ENCODE measurements at regions not wholly inside any gene's neighbourhood (a gene's known extent, or its start where the extent isn't known, plus 50 kb on each side); places are given as distances from the start of the nearest gene placed in this dataset.

GRCh38 chr6:148263010-148263409, 79.6 kb upstream of the SASH1 start:
- no peaks in the 10 kb centered on the region for H3K36me3 ChIP-seq
- H3K27me3 ChIP-seq = no peaks in the 10 kb centered on the region
- no peaks in the 10 kb centered on the region for H3K4me1 ChIP-seq
- no peak overlapping the region for H3K4me3 ChIP-seq
- no peak for TF ChIP-seq POLR2A (IDR thresholded peaks at IDR 0.05)
- peak in 1 of 3 donors; percentile 30 for TF ChIP-seq POLR2AphosphoS5 (IDR thresholded peaks at IDR 0.05)
- no peak for TF ChIP-seq CTCF (IDR thresholded peaks at IDR 0.05)
- intact Hi-C loops (cut with DNase I; ENCODE audit: low total_unique reads) = no loop called here
- H3K9me3 ChIP-seq = no peaks in the 10 kb centered on the region
- peak overlapping the region; percentile 71 to 85 for H3K27ac ChIP-seq
- peak; percentile 61 to 85 for DNase-seq (ENCODE audit: low spot score in 2 of 2)

- peak overlapping the region; percentile 71 to 85 for H3K27ac ChIP-seq
- no peak for TF ChIP-seq POLR2AphosphoS5 (IDR thresholded peaks at IDR 0.05)
- no peak for TF ChIP-seq POLR2A (IDR thresholded peaks at IDR 0.05)
- no peak for TF ChIP-seq CTCF (IDR thresholded peaks at IDR 0.05)
Observed at GRCh38 chr6:148263961-148264360, 78.7 kb upstream of the SASH1 start.

GRCh38 chr6:148265054-148265453, 77.6 kb upstream of the SASH1 start:
- no peak overlapping the region for H3K4me3 ChIP-seq

More at GRCh38 chr6:148263961-148264360, 78.7 kb upstream of the SASH1 start:
- no peaks in the 10 kb centered on the region for H3K9me3 ChIP-seq
- no peaks in the 10 kb centered on the region for H3K4me1 ChIP-seq
- no peaks in the 10 kb centered on the region for H3K27me3 ChIP-seq
- H3K4me3 ChIP-seq = no peak overlapping the region
- no peaks in the 10 kb centered on the region for H3K36me3 ChIP-seq
- intact Hi-C loops (cut with DNase I; ENCODE audit: low total_unique reads) = no loop called here
- no peak for DNase-seq (ENCODE audit: low spot score in 2 of 2)

GRCh38 chr6:148269386-148269785, 73.3 kb upstream of the SASH1 start:
- Histone ChIP-seq H3K27ac (no peak overlapping the region), H3K27me3 (no peaks in the 10 kb centered on the region), H3K4me3 (no peak overlapping the region), H3K9me3 (no peaks in the 10 kb centered on the region), H3K36me3 (no peaks in the 10 kb centered on the region), H3K4me1 (no peaks in the 10 kb centered on the region)
- TF ChIP-seq POLR2AphosphoS5 (IDR thresholded peaks at IDR 0.05) = no peak
- TF ChIP-seq POLR2A (IDR thresholded peaks at IDR 0.05) = no peak
- TF ChIP-seq CTCF (IDR thresholded peaks at IDR 0.05) = no peak
- intact Hi-C loops (cut with DNase I; ENCODE audit: low total_unique reads) = no loop called here
- no peak for DNase-seq (ENCODE audit: low spot score in 2 of 2)

More at GRCh38 chr6:148265054-148265453, 77.6 kb upstream of the SASH1 start:
- Histone ChIP-seq H3K27ac (no peak overlapping the region), H3K27me3 (no peaks in the 10 kb centered on the region), H3K4me1 (no peaks in the 10 kb centered on the region), H3K9me3 (no peaks in the 10 kb centered on the region), H3K36me3 (no peaks in the 10 kb centered on the region)
- DNase-seq (ENCODE audit: low spot score in 2 of 2) = no peak
- intact Hi-C loops (cut with DNase I; ENCODE audit: low total_unique reads) = no loop called here
- TF ChIP-seq POLR2A (IDR thresholded peaks at IDR 0.05) (no peak), CTCF (IDR thresholded peaks at IDR 0.05) (no peak), POLR2AphosphoS5 (IDR thresholded peaks at IDR 0.05) (no peak)

GRCh38 chr6:148271711-148272439, 70.8 kb upstream of the SASH1 start:
- TF ChIP-seq CTCF (IDR thresholded peaks at IDR 0.05) (no peak), POLR2A (IDR thresholded peaks at IDR 0.05) (no peak), POLR2AphosphoS5 (IDR thresholded peaks at IDR 0.05) (no peak)

More at GRCh38 chr6:148271711-148272439, 70.8 kb upstream of the SASH1 start:
- Histone ChIP-seq H3K27me3 (no peaks in the 10 kb centered on the region), H3K4me3 (peak overlapping the region; percentile 20 to 29 (median 23)), H3K4me1 (no peaks in the 10 kb centered on the region), H3K27ac (peak overlapping the region; percentile 49 to 66), H3K9me3 (no peaks in the 10 kb centered on the region), H3K36me3 (no peaks in the 10 kb centered on the region)
- intact Hi-C loops (cut with DNase I; ENCODE audit: low total_unique reads) = no loop called here
- DNase-seq (ENCODE audit: low spot score in 2 of 2) = no peak

All from breast epithelium (tissue), 4 donors.